Loucy (cell line): ENCODE measurements at regions not wholly inside any gene's neighbourhood (a gene's known extent, or its start where the extent isn't known, plus 50 kb on each side); places are given as distances from the start of the nearest gene placed in this dataset.

Experiments
- H2AFZ ChIP-seq: fragments of 200-600 bp; sonication (generic); 2 replicates; pipeline ENCODE4 v1.6.0; 2016; ENCODE audit warnings: antibody characterized with exemption, mild to moderate bottlenecking, low read length, moderate library complexity
- H3F3A ChIP-seq: fragments of 200-600 bp; 2 replicates; pipeline ENCODE4 v1.6.0; 2016; ENCODE audit warnings: antibody characterized with exemption, low read depth, mild to moderate bottlenecking
- H3K27me3 ChIP-seq: fragments of 200-600 bp; sonication (generic); 2 replicates; pipeline ENCODE4 v1.6.1; 2014; ENCODE audit warnings: low read length, mild to moderate bottlenecking; ENCODE audit not compliant: insufficient read depth, poor library complexity, severe bottlenecking
- H3K36me3 ChIP-seq: fragments of 200-600 bp; sonication (generic); 2 replicates; pipeline ENCODE4 v1.6.1; 2016; ENCODE audit warnings: low read length; ENCODE audit not compliant: insufficient read depth
- H3K4me1 ChIP-seq: fragments of 200-600 bp; sonication (generic); 2 replicates; pipeline ENCODE4 v1.5.1; 2014; ENCODE audit warnings: low read length, mild to moderate bottlenecking; ENCODE audit not compliant: insufficient read depth, poor library complexity, severe bottlenecking
- H3K4me2 ChIP-seq: fragments of 200-600 bp; sonication (generic); 2 replicates; pipeline ENCODE4 v1.6.0; 2014; ENCODE audit warnings: antibody characterized with exemption, low read length, low read depth, mild to moderate bottlenecking; ENCODE audit not compliant: poor library complexity, severe bottlenecking
- H3K4me3 ChIP-seq: fragments of 200-600 bp; sonication (generic); 2 replicates; pipeline ENCODE4 v1.5.1; 2014; ENCODE audit warnings: low read length, mild to moderate bottlenecking, mixed read lengths; ENCODE audit not compliant: poor library complexity, severe bottlenecking
- H3K79me2 ChIP-seq: fragments of 200-600 bp; sonication (generic); 2 replicates; pipeline ENCODE4 v1.6.1; 2014; ENCODE audit warnings: low read length; ENCODE audit not compliant: insufficient read depth
- H3K9ac ChIP-seq: fragments of 200-600 bp; sonication (generic); 2 replicates; pipeline ENCODE4 v1.6.0; 2014; ENCODE audit warnings: mild to moderate bottlenecking, low read depth, low read length, moderate library complexity; ENCODE audit not compliant: poor library complexity, severe bottlenecking
- H3K9me2 ChIP-seq: fragments of 200-600 bp; sonication (generic); replicated peaks from 2 replicates; pipeline ENCODE4 v1.6.1; 2016; ENCODE audit warnings: low read depth, low read length, mixed read lengths
- H3K9me3 ChIP-seq: fragments of 200-600 bp; sonication (generic); 2 replicates; pipeline ENCODE4 v1.6.1; 2014; ENCODE audit warnings: mild to moderate bottlenecking, antibody characterized with exemption, low read length, low read depth; ENCODE audit not compliant: insufficient read depth
- H4K20me1 ChIP-seq: fragments of 200-600 bp; sonication (generic); 2 replicates; pipeline ENCODE4 v1.6.0; 2014; ENCODE audit warnings: antibody characterized with exemption, low read length, mild to moderate bottlenecking; ENCODE audit not compliant: insufficient read depth, poor library complexity, severe bottlenecking
- CTCF ChIP-seq: fragments of 200-600 bp; sonication (generic); conservative IDR thresholded peaks from 2 replicates; pipeline ENCODE4 v1.5.1; 2014; ENCODE audit warnings: mild to moderate bottlenecking, antibody characterized with exemption, low read length
- EZH2phosphoT487 ChIP-seq: fragments of 200-600 bp; IDR thresholded peaks from 2 replicates; pipeline ENCODE4 v1.6.1; 2018; ENCODE audit warnings: antibody characterized with exemption, mild to moderate bottlenecking, moderate library complexity, borderline replicate concordance

GRCh38 chr2:163983911-163984310 lies 248.1 kb upstream of the FIGN start:
- Histone ChIP-seq H3K9ac (no peak overlapping the region), H3K4me3 (no peak overlapping the region), H3K9me3 (no peaks in the 10 kb centered on the region), H3K27me3 (no peaks in the 10 kb centered on the region), H3F3A (no peaks in the 10 kb centered on the region), H3K4me1 (no peaks in the 10 kb centered on the region), H3K36me3 (no peaks in the 10 kb centered on the region), H3K79me2 (no peaks in the 10 kb centered on the region), H3K4me2 (no peak overlapping the region), H2AFZ (no peak overlapping the region), H3K9me2 (no peaks in the 10 kb centered on the region), H4K20me1 (no peaks in the 10 kb centered on the region)
- TF ChIP-seq CTCF (no peak), EZH2phosphoT487 (no peak)

GRCh38 chr2:163982938-163983337 lies 247.1 kb upstream of the FIGN start:
- Histone ChIP-seq H3K36me3 (no peaks in the 10 kb centered on the region), H3F3A (no peaks in the 10 kb centered on the region), H3K9me3 (no peaks in the 10 kb centered on the region), H3K4me1 (no peaks in the 10 kb centered on the region), H3K4me3 (no peak overlapping the region), H2AFZ (no peak overlapping the region), H3K9ac (no peak overlapping the region), H3K79me2 (no peaks in the 10 kb centered on the region), H3K4me2 (no peak overlapping the region), H3K9me2 (no peaks in the 10 kb centered on the region), H4K20me1 (no peaks in the 10 kb centered on the region), H3K27me3 (no peaks in the 10 kb centered on the region)
- TF ChIP-seq EZH2phosphoT487 (no peak), CTCF (no peak)

- no peaks in the 10 kb centered on the region for H3K9me2 ChIP-seq
- H3K4me1 ChIP-seq, result no peaks in the 10 kb centered on the region
- no peaks in the 10 kb centered on the region for H3K9me3 ChIP-seq
- no peak overlapping the region for H3K4me3 ChIP-seq
- no peaks in the 10 kb centered on the region for H4K20me1 ChIP-seq
- no peak overlapping the region for H2AFZ ChIP-seq
- no peak overlapping the region for H3K4me2 ChIP-seq
- TF ChIP-seq EZH2phosphoT487, result no peak
- TF ChIP-seq CTCF, result no peak
- H3K9ac ChIP-seq, result no peak overlapping the region
- H3K27me3 ChIP-seq, result no peaks in the 10 kb centered on the region
- H3K36me3 ChIP-seq, result no peaks in the 10 kb centered on the region
- no peaks in the 10 kb centered on the region for H3K79me2 ChIP-seq
- H3F3A ChIP-seq, result no peaks in the 10 kb centered on the region
Measured at GRCh38 chr2:163974766-163975165, 239.0 kb upstream of the FIGN start.
